Thyroid gland (tissue), 4 donors: ENCODE measurements at regions not wholly inside any gene's neighbourhood (a gene's known extent, or its start where the extent isn't known, plus 50 kb on each side); places are given as distances from the start of the nearest gene placed in this dataset.

ENCODE experiments used
- CTCF ChIP-seq, 6 experiments: fragments of 200-600 bp in 3 of 6; fragments of 450-650 bp in 3 of 6; sonication (generic) in 3 of 6; IDR thresholded peaks; one replicate each; pipeline ENCODE4 v1.5.1; 2016 to 2019; ENCODE audit warnings: antibody characterized with exemption in 6 of 6, mild to moderate bottlenecking in 2 of 6, inconsistent platforms in 1 of 6, moderate library complexity in 1 of 6
- POLR2A ChIP-seq, 2 donors: fragments of 450-650 bp; IDR thresholded peaks; one replicate each; pipeline ENCODE4 v1.6.1; 2017; ENCODE audit warnings: antibody characterized with exemption in 2 of 2, mild to moderate bottlenecking in 2 of 2, moderate library complexity in 1 of 2

- no peak for TF ChIP-seq POLR2A (IDR thresholded peaks at IDR 0.05)
- TF ChIP-seq CTCF (IDR thresholded peaks at IDR 0.05), result no peak
Observed at GRCh38 chr12:66043035-66043434, 87.5 kb downstream of the LLPH start.
